ENCODE measurements at regions not wholly inside any gene's neighbourhood (a gene's known extent, or its start where the extent isn't known, plus 50 kb on each side); places are given as distances from the start of the nearest gene placed in this dataset.
A peak's percentile ranks its signal among the peaks of the same experiment; 100 is the strongest.

DNA sequence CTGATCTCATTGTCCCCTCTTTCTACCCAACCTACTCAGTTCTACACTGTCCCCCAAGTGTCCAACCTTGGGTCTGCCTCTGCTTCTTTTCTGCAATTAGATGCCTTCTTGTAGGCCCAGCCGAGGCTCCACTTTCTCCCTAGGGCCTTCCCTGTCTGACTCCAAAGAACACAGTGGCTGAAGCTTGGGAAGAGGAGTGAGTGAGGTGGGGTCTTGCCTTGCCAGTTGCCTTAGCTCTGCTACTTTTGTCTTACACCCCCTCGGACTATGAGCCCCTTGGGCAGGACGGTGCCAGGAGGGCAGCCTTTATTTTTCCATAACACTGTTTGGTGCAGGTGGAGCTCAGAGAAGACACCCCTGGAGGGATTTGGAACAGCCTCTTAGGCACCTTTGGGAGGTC is 345.1 kb downstream of the CYP26B1 start:
- no peak for DNase-seq

DNA sequence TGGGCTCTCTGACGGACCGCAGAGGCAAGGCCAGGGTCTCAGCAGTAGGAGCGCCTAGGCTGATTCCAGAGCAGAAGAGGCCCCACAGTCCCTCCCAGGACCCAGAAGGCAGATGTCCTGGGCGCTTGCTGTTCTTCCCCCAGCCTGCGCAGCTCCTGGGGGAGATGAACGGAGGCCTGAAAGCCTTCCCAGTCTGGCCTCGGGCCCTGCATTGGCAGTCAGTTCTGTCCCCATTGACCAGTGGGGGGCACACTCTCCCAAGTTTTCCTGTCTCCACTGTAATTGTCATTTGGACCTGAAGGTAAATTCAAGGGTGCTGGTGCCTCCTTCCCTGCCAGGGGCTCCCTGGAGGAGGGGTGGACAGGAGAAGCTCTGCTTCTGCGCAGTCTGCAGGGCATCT is 345.7 kb downstream of the CYP26B1 start:
- DNase-seq: no peak

DNA sequence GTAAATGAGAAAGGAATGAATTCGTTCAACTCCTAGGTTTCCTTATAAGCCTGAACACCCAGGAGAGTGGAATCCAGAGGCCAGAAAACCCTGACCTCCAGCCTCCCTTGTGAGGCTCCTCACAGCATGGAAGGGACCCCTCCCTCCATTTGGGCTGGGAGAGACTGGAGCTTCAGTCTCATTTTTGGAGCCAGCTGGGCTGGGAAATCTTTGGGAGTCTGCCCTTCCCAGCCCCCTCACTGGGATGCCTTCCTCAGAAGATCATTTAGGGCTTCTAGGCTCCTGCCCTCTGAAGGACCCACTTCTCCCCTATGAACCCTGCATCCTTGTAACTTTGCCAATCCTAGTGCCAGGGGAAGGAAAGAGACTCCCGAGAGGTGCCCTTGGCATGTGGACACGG is 346.1 kb downstream of the CYP26B1 start:
- no peak for DNase-seq

DNA sequence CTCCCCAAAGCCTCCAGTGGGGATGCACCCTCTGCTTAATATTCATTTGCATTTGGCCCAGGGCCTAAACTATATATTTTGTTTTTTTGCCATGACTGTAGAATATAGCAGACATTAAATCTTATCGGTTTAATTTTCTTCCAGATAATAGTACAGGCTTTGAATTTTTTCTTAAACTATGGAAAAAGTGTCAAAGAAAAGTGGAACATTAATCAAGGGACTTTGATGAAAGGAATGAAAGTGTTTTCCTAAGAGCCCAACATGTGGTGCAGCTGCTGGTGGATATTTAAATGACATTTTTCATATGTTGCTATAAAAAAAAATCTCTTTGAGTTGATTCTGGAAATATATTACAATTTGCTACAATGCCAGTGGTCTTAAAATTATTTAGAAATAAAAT is 346.8 kb downstream of the CYP26B1 start:
- DNase-seq: no peak

DNA sequence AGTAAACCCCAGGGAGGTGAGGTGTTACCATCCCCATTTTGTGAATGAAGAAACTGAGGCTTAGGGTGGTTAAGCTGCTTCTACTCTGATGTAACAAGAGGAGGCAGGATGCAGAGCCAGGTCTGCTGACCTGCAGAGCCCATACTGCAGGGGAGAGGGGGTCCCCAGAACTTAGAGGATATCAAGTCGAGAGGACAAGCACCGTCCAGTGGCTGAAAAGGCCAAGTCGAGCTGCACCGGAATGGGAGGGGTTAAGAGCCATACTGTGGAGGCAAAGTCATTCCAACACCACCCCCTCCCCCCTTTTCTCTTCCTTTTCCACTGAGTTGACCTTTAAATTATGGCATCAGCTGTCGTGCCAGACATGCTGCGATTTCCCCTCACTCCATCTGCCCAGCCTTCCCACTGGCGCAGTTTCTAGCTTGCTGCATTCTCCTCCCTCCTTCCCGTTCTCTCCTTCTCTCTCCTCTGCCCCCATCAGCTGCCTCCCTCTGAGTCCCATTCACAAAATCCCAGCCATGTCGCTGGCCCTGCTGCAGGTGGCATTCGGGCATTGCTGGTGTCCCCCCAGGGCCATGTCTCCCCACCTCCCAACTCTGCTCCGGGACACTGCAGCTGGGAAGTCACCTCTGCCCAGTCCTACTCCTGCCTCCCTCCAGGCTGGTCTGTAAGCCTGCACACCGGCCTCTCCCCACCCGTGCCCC is 346.9 kb downstream of the DYSF start:
- no peak for DNase-seq

DNA sequence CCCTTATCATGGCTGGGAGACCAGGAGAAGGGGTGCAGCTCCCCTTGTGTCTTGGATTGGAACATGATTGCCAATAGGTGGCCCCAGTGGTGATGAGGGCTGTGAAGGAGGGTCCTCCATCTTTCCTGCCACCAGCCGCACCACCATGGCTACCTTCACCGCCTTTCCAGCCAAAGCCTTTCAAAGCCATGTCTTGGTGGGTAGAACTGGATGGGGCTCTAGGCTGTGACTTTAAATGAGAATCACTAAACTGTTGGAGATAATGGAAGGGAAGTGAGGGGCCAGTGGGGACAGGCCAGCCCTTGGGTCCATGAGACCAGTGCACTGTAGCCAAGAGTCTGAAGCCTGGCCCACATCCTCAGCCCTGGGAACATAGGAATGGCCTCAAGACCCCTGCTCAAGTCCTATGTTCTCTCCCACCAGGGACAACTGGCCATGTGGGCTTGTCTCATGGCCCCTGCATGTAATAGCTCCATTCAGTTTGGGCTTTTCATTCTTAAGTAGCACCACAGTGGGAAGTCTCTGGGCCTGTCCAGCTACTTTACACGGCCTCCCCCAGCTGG is 345.7 kb downstream of the DYSF start:
- no peak for DNase-seq

DNA sequence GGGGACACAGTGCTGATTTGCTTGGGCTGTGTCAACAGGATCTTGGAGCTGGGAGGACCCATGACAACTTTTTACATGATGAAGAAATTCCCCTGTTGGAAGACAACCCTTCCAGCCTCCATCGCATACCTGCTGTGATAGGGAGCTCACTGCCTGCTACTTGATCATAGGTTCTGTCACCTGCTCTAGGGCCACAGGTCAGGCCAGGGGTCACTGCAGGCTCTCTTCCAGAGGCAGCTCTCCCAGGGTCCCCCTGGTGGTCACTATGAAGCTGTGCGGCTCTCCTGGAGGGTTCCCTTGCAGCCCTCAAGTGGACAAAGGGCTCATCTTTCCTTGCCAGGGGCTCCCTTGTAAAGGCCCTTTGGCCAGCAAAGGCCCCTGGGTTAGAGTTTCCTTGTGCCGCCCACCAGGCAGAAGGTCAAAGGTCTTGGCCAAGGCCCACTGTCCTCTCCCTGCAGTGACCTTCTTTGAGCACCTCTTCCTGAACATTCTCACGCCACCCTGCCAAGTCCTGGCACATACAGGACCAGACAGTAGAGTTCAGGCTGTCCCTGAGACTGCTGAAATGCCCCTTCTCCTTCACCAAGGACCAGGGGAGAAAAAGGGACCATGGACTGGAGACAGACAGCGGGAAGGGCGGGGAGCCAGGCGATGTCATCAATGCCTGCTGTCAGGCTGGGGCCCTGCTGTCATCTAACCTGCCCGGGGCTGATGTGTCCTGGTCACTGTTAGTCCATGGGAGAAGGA is 345.1 kb downstream of the DYSF start:
- DNase-seq: peak; percentile 33

DNA sequence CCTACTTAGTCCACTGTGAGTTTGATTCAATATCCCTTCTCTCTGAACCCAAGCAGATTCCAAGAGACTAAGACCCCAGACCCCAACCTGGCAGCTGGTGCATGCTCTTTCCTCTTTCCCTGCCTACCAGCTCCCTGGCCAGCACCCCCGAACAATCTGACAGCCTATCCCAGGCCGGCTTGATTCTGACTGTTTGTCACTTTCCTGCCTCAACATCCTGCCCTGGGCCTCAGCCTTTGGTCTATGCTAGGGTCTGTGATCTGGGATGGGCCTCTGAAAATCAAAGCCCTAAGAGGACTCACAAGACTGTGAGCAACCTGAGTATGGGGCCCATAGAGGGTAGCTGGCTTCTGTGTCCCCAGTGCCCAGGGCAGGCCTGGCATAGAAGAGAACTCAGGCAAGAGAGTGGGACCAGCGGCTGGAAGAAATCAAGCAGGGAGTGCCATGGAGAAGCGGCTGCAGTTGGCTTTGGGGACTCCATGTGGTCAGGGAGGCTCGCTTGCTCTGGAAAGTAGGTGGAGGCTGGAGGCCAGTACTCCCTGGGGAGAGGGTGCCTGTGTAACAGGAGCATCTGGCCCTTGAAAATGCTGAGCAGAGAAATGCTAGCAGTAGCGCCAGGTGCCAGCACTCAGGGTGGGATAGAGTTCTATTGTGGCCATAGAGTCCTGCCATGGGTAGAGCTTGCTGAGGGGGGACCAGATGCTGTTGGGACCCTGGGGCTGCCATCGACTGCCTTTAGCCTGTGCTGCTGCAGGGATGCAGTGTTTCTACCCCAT is 343.9 kb downstream of the DYSF start:
- DNase-seq: no peak

DNA sequence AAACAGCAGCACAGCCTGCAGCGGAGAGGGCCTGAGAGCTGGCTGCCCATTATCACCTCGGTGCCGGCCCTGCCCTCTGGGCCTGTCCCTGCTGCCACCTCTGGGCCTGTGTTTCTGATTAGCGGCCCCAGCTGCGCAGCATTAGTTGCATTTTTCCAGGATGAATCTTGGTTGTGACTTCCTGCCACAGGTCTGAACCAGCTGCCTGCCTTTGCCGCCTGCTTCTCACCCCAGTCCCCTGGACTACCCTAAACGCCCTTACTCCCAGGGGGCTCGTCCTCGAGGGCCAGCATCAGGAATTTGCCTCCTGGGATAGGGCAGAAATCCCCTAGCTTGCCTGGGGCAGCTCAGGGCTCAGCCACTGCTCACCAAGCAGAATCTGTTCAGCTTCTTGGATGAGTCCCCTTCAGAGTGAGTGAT is 342.8 kb downstream of the DYSF start:
- no peak for DNase-seq

DNA sequence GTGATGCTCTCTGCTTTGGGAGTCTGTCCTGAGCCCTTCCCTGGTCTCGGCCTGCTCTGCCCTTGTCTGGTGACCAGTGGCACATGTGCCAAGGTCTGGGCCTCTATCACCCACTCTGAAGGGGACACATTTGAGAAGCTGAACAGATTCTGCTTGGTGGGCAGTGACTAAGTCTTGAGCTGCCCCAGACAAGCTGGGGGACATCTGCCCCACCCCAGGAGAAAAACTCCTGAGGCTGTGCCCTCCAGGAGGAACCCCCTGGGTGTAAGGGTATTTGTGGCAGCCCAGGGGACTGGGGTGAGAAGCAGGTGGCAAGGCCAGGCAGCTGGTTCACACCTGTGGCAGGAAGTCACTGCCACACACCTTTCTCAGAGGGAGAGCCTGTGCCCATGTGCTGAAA is 342.1 kb downstream of the DYSF start:
- no peak for DNase-seq

DNA sequence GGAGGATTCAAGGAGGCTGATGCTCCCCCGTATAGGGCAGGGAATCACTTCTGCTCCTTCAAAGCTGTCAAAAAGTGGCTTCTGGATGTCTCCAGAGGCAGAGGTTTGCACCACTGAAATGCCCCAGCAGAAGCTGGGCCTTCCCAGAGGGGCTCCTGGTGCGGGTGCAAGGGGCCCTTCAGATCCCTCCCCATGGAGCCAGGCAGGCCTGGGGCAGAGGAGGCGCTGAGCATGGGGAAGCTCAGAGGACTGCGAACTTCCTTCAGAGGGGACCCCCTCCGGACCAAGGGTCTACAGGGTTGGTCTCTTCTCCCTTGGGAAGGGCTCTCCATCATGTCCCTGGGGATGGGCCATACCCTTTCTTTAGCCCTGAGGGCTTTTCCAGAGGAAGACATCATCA is 341.2 kb downstream of the DYSF start:
- no peak for DNase-seq

DNA sequence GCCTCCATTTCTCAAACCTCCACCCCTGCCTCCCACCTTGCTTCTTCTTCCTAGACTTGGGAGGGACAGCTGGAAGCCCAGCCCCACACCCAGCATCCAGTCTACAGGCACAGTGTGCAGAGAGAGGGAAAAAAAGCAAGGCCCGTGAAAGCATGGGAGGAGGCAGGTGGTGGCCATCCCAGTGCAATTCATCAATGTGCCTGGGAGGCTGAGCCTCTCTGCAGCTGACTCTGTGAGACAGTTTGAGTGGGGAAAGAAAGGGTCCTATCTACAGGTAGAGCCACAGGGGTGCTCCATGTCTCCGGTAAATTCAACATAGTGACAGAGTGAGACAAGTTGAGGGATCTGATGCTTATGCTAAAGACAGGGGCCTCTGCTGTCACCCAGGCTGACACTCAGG is 340.6 kb downstream of the DYSF start:
- no peak for DNase-seq

DNA sequence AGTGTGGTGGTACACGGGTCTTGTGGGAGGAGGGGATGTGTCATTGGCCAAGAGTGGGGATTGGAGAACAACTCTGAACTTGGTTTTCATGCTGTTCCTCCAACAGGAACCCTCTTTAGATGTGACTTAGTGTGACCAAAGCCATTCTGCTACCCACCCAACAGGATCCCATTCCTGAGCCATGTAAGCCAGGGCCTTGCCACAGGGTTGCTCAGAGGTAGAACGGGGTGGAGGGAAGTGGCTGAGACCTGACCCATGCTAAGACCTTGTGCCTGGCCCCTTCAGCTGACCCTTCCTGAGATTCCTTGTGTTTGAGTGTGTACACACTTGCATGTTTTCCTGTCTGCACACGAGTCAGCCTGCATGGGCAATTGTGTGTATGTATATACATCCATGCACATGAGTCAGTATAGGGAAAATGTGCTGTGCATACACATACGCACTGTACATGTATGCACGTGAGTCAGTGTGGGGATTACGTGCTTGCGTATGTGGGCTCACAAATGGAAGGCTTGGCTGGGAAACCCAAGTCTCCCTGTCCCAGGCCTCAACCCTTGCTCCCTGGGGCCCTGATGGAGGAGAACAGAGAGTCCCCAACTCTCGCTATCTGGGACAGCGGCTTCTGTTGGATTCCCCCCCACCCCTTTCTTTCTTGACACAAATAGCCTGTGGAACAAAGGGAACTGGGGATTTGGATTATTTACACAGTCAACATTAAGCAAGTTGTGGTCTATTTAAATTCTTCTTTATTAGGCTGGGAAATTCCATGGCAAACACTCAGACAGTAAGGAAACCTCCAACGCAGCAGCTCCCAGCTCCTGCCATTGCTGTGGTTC is 339.8 kb downstream of the DYSF start:
- no peak for DNase-seq

DNA sequence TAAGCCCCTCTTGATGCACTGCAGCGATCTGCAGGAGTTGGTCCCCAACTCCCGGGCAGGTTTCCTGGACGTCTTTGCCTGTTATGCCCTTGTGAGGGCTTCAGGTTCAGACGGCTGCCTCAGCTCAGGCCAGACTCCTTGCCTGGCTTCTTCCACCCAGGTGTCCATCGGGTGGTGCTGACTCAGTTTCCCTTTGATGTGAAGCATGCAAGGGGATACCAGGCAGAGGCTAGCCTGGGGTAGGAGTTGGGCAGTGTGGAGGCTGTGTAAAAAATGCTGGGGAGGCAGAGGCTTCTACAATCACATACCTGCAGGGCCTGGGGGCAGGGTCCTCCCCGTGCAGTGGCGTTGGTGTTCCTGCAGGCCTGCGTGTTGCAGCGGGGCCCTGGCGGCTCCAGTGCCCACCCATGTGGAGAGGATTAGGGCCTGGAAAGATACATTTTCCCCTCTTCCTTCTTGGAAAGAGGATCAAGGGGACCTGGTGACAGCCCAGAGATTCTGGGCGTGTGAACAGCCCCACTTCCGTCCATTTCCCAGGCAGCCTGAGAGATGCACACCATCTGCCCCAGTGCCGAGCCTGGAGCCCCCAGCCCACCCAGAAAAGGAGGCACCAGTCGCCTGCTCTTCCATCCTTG is 338.3 kb downstream of the DYSF start:
- DNase-seq: no peak

DNA sequence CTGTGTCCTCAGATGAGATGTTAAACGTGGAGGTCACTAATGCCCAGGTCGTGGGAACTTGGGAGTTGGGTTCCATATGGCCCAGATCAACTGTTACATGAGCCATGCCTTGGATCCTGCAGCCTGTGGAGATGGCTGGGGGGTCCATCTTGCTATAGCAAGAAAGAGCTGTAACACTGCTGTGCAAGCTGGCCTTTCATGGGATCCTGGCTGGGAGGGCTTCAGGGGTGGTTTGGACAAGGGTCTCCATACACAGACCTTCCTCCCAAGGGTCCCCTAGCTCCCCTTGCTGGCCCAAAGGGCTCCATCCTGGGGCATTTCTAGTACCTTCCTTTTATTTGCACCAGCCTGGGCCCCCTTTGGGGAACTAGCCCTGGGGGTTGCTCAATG is 337.7 kb downstream of the DYSF start:
- no peak for DNase-seq

DNA sequence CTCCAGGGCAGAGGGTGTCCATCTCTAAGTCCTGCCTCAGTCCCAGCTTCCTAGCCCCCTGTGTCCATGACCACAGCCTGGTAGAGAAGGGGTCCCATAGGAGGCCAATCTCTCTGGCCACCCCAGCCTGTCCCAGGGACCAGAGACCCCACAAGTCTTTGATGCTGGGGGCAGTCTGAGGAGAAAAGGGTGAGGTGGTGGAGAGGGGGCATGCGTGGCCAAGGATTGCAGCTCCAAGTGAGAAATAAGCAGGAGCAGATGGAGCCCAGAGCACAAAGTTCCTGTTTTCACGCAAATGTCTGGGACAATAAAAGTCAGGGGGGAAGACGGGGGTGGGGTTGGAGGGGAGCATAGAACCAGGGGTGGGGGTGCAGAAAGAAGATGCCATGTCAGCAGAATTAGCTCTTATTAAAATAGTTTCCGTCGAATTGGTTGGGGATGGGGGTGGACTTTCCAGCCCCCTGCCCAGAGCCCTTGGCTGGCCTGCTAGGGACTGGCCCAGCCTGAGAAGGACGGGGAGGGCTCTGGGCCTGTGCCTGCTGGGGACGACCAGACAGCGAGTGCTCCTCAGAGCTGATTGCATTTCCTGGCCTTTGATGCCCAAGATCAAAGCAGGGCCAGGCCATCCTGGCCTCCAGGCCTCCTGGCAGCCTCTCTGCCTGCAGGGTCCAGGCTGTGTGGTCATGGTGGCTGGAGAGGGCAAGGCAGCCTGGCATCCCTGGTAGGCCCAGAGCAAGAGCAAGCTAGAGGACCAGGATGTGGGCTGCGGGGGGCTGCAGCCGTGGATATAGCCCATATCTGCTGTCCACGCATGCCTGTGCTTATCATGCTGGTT is 337.1 kb downstream of the DYSF start:
- DNase-seq: no peak

DNA sequence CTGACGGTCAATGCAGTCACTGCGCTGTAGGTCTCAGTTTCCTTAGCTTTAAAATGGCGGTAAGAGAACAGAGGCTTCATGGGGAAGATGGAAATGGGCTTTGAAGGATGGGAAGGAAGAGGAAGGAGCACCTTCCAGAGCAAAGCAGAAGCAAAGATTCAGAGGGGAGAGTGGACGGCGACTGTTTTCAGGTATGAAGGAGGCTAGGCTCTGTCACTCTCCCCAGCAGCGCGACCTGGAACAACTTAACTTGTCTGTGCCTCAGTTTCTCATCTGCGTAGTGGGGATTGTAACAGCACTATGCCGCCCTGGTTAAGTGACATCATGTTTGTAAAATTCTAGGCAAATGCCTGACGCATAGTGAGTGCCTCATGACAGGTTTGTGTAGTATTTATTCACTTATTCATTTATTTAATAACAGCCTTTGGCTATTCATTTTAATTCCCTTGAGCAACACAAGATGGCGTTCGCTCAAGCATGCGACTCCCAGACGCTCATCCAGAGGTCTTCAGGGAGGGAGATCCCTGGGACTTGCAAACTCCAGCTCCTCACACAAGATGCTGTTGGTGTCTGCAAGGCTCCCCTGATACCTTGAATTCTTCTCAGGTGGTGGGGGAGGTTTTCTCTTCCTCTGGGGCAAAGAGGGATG is 336.3 kb downstream of the DYSF start:
- DNase-seq: no peak

DNA sequence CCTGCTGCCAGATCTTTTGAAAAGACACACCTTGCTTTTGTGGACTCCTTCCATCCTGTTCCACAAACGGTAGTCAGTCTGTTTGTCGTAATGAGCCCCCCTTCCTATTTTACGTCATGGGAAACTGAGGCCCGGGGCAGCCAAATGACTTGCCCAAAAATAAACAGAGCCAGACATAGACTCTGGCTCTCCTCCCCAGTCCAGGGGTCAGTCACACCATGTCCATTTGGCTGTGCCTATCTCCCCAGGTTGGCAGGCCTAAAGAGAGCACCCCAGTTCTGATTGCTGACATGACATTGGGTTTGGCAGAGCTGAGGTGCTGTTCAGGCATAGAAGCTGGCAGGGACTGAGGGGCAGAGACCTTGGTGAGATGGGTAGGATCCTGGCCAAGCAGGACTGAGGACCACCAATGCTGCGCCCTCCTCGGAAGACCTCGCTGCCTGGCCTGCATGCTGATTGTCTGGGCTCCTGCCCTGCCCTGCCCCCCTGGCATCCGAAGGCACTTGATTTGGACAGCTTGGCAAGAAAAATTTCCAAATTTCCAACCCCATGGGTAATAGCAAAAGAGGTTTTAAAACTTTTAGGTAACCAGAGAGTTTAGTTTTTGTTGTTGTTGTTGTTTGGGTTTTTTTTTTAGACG is 335.4 kb downstream of the DYSF start:
- no peak for DNase-seq

DNA sequence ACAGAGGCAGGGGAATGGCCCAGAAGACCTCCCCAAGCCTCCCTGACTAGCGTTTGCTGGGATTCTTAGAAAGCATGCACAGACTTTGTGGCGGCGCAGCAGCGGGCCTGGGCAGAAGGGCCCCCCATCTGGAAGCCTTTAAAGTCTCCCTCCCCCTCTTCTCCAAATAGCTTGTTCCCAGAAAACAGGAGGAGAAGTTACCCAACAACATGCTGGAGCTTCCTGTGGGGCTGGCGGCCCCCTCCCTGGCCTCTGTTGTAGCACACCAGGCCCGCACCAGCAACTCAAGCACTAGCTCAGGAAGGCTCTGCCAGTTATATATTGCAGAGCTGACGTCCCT is 334.8 kb downstream of the DYSF start:
- DNase-seq: no peak

DNA sequence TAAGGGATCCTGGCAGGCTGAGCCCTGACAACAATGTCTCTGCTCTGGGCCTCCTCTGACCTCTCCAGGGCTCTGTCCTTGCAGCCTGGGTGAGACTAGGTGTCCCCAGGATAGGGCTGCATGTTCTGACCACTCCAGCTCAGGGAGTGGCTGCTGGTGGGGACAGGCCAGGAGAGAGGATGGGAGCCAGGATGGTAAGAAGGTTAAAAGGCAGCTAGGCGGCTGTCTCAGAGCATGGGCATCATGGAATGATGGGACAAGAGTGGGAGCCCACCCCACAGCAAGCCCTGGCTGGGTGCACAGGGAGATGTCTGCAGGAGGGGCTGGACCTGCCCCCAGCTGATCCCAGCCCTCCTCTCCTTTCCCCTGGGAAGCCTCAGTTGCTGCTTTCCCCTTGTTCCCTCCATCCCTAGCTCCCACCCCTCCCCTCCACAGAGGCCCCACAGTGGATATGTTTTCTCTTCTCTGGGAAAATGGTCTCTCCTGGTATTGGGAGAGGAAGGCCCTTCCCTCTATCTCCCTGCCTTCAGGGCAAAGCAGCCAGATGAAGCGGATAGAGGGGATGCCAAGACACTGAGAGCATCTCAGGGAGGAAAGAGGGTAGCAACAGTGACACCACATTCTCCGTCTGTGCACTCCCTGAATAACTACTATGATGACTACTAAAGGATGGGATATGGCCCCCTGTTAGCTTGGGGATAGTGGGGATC is 334.3 kb downstream of the DYSF start:
- no peak for DNase-seq

Data from inflammatory macrophage treated with lipopolysaccharide for 4 hours (primary cell).